Keratinocyte (primary cell): ENCODE measurements at regions not wholly inside any gene's neighbourhood (a gene's known extent, or its start where the extent isn't known, plus 50 kb on each side); places are given as distances from the start of the nearest gene placed in this dataset.

ENCODE experiments used
- DNase-seq: peaks from one replicate; pipeline ENCODE4 v3.0.0-alpha.2; 2011; ENCODE audit warnings: low read depth, missing footprints, low spot score
- FAIRE-seq: peaks from 2 replicates; lab custom pipeline; 2011; peaks lifted over from hg19 to GRCh38; lab: Jason Lieb, UNC
- H2AFZ ChIP-seq: 2 replicates; pipeline ENCODE4 v1.6.0; 2012; ENCODE audit warnings: low read length, control low read depth, inconsistent platforms; ENCODE audit not compliant: control insufficient read depth
- H3K27ac ChIP-seq: 2 replicates; pipeline ENCODE4 v1.5.1; 2011; ENCODE audit warnings: low read length; ENCODE audit not compliant: control insufficient read depth, insufficient read depth
- H3K27me3 ChIP-seq: 3 replicates; pipeline ENCODE4 v1.6.0; 2011; ENCODE audit warnings: low read length; ENCODE audit not compliant: control insufficient read depth, insufficient read depth; ENCODE audit errors: extremely low read depth
- H3K36me3 ChIP-seq, 2 experiments: 2 replicates in 1 of 2; 3 replicates in 1 of 2; pipeline ENCODE4 v1.5.1; 2011; ENCODE audit warnings: low read length in 2 of 2, mild to moderate bottlenecking in 1 of 2; ENCODE audit not compliant: control insufficient read depth in 2 of 2, insufficient read depth in 2 of 2; ENCODE audit errors: extremely low read depth in 1 of 2
- H3K4me1 ChIP-seq: 3 replicates; pipeline ENCODE4 v1.5.1; 2011; ENCODE audit warnings: low read length; ENCODE audit not compliant: control insufficient read depth, insufficient read depth; ENCODE audit errors: extremely low read depth
- H3K4me2 ChIP-seq: 3 replicates; pipeline ENCODE4 v1.6.0; 2011; ENCODE audit warnings: low read depth, low read length; ENCODE audit not compliant: control insufficient read depth, insufficient read depth; ENCODE audit errors: extremely low read depth
- H3K4me3 ChIP-seq, 3 experiments: fragments of 200-600 bp in 1 of 3; sonication (generic) in 1 of 3; 2 replicates in 2 of 3; 3 replicates in 1 of 3; pipeline ENCODE4 v1.5.1; 2011 to 2016; ENCODE audit warnings: low read length in 3 of 3, mild to moderate bottlenecking in 3 of 3, control low read depth in 2 of 3, inconsistent platforms in 1 of 3, low read depth in 1 of 3, mixed read lengths in 1 of 3, mixed run types in 1 of 3, moderate library complexity in 1 of 3; ENCODE audit not compliant: control insufficient read depth in 2 of 3, insufficient read depth in 2 of 3; ENCODE audit errors: extremely low read depth in 1 of 3
- H3K79me2 ChIP-seq: 2 replicates; pipeline ENCODE4 v1.6.0; 2012; ENCODE audit warnings: low read length; ENCODE audit not compliant: control insufficient read depth, insufficient read depth
- H3K9ac ChIP-seq: 3 replicates; pipeline ENCODE4 v1.6.0; 2011; ENCODE audit warnings: low read length; ENCODE audit not compliant: control insufficient read depth, insufficient read depth; ENCODE audit errors: extremely low read depth
- H3K9me1 ChIP-seq: 3 replicates; pipeline ENCODE4 v1.6.0; 2011; ENCODE audit warnings: low read length; ENCODE audit not compliant: control insufficient read depth, insufficient read depth; ENCODE audit errors: extremely low read depth
- H3K9me3 ChIP-seq: 2 replicates; pipeline ENCODE4 v1.5.1; 2012; ENCODE audit warnings: low read depth, low read length; ENCODE audit not compliant: control insufficient read depth
- H4K20me1 ChIP-seq: 3 replicates; pipeline ENCODE4 v1.6.0; 2011; ENCODE audit warnings: low read length; ENCODE audit not compliant: control insufficient read depth, insufficient read depth; ENCODE audit errors: extremely low read depth
- CTCF ChIP-seq, 3 experiments: IDR thresholded peaks in 1 of 3; conservative IDR thresholded peaks in 1 of 3; optimal IDR thresholded peaks in 1 of 3; 2 replicates in 2 of 3; 3 replicates in 1 of 3; pipeline versions ENCODE3 to v1.5.1; 2011; ENCODE audit warnings: low read length in 3 of 3, mild to moderate bottlenecking in 3 of 3, moderate library complexity in 2 of 3, control low read depth in 1 of 3, inconsistent platforms in 1 of 3; ENCODE audit not compliant: insufficient read depth in 2 of 3; ENCODE audit errors: extremely low read depth in 1 of 3
- EZH2 ChIP-seq: IDR thresholded peaks from one replicate; pipeline ENCODE4 v1.6.1; 2012; ENCODE audit warnings: inconsistent platforms, mild to moderate bottlenecking, low read length, moderate library complexity
- dilution Hi-C: fragments of 300-500 bp; cut with MboI; formaldehyde crosslinking; loops from one replicate; pipeline ENCODE4 v1.7.0; 2020; ENCODE audit warnings: low sequenced_read_pairs; ENCODE audit not compliant: extremely low pct_ligation_motif_present

GRCh38 chr11:112529071-112529470, 268.4 kb upstream of the PLET1 start:
- H3K4me3 ChIP-seq: no peak overlapping the region
- DNase-seq (no peak), FAIRE-seq (no peak)
- no peaks in the 10 kb centered on the region for H3K79me2 ChIP-seq
- no peak overlapping the region for H3K4me2 ChIP-seq
- H4K20me1 ChIP-seq: no peaks in the 10 kb centered on the region
- H2AFZ ChIP-seq: no peak overlapping the region
- dilution Hi-C loops: no loop called here
- TF ChIP-seq CTCF (optimal IDR thresholded peaks at IDR 0.05 in 1 of 3, IDR thresholded peaks at IDR 0.05 in 1 of 3, conservative IDR thresholded peaks at IDR 0.05 in 1 of 3; ENCODE audit: extremely low read depth in 1 of 3, insufficient read depth in 2 of 3, low read length in 3 of 3): no peak
- no peak for TF ChIP-seq EZH2
- no peak overlapping the region for H3K9ac ChIP-seq
- H3K9me1 ChIP-seq: no peaks in the 10 kb centered on the region
- no peaks in the 10 kb centered on the region for H3K36me3 ChIP-seq
- H3K9me3 ChIP-seq: no peaks in the 10 kb centered on the region
- H3K4me1 ChIP-seq: peaks cover 16% of the 10 kb centered on the region
- no peak overlapping the region for H3K27ac ChIP-seq
- peaks cover 4% of the 10 kb centered on the region for H3K27me3 ChIP-seq

- dilution Hi-C loops: no loop called here
- H3K9me3 ChIP-seq: no peaks in the 10 kb centered on the region
- DNase-seq (no peak), FAIRE-seq (no peak)
- H3K27ac ChIP-seq: no peak overlapping the region
- no peak for TF ChIP-seq EZH2
- no peak for TF ChIP-seq CTCF (optimal IDR thresholded peaks at IDR 0.05 in 1 of 3, IDR thresholded peaks at IDR 0.05 in 1 of 3, conservative IDR thresholded peaks at IDR 0.05 in 1 of 3; ENCODE audit: extremely low read depth in 1 of 3, insufficient read depth in 2 of 3, low read length in 3 of 3)
- no peak overlapping the region for H3K4me2 ChIP-seq
- H3K27me3 ChIP-seq: peaks cover 4% of the 10 kb centered on the region
- H2AFZ ChIP-seq: no peak overlapping the region
- H3K36me3 ChIP-seq: no peaks in the 10 kb centered on the region
- H3K9ac ChIP-seq: no peak overlapping the region
- H3K79me2 ChIP-seq: no peaks in the 10 kb centered on the region
- H3K4me3 ChIP-seq: no peak overlapping the region
- H4K20me1 ChIP-seq: no peaks in the 10 kb centered on the region
- H3K4me1 ChIP-seq: no peaks in the 10 kb centered on the region
- H3K9me1 ChIP-seq: no peaks in the 10 kb centered on the region
Measured at GRCh38 chr11:112532506-112532905, 271.8 kb upstream of the PLET1 start.
